GM23338 (cell line): ENCODE measurements at regions not wholly inside any gene's neighbourhood (a gene's known extent, or its start where the extent isn't known, plus 50 kb on each side); places are given as distances from the start of the nearest gene placed in this dataset.

Experiments used
- ATAC-seq: fragments of 200-7000 bp; cut with Tn5 transposase; 3 replicates; pipeline ENCODE4 v1.9.1; 2020
- DNase-seq: peaks from one replicate; pipeline ENCODE4 v3.0.0-alpha.2; 2015; ENCODE audit warnings: low spot score
- H2AFZ ChIP-seq: fragments of 200-600 bp; sonication (generic); 2 replicates; pipeline ENCODE4 v1.8.0; 2016; ENCODE audit warnings: antibody characterized with exemption, mild to moderate bottlenecking, moderate library complexity
- H3F3A ChIP-seq: fragments of 200-600 bp; sonication (generic); replicated peaks from 2 replicates; pipeline ENCODE4 v1.8.0; 2017; ENCODE audit warnings: antibody characterized with exemption, mixed run types, low read depth
- H3K27ac ChIP-seq: fragments of 200-600 bp; sonication (generic); 2 replicates; pipeline ENCODE4 v1.6.1; 2016; ENCODE audit warnings: low read depth
- H3K27me3 ChIP-seq: fragments of 200-600 bp; sonication (generic); 2 replicates; pipeline ENCODE4 v1.8.0; 2016; ENCODE audit warnings: mild to moderate bottlenecking, mixed run types, moderate library complexity; ENCODE audit not compliant: insufficient read depth
- H3K36me3 ChIP-seq: fragments of 200-600 bp; sonication (generic); 2 replicates; pipeline ENCODE4 v1.8.0; 2016; ENCODE audit warnings: mild to moderate bottlenecking; ENCODE audit not compliant: insufficient read depth
- H3K4me1 ChIP-seq: fragments of 200-600 bp; sonication (generic); 2 replicates; pipeline ENCODE4 v1.8.0; 2016; ENCODE audit warnings: mild to moderate bottlenecking, moderate library complexity; ENCODE audit not compliant: insufficient read depth
- H3K4me2 ChIP-seq: fragments of 200-600 bp; sonication (generic); 2 replicates; pipeline ENCODE4 v1.7.1; 2017; ENCODE audit warnings: mixed run types
- H3K4me3 ChIP-seq: fragments of 200-600 bp; sonication (generic); 2 replicates; pipeline ENCODE4 v1.6.1; 2016; ENCODE audit warnings: mixed run types
- H3K79me2 ChIP-seq: fragments of 200-600 bp; sonication (generic); replicated peaks from 2 replicates; pipeline ENCODE4 v1.8.0; 2017; ENCODE audit warnings: mild to moderate bottlenecking; ENCODE audit not compliant: insufficient read depth
- H3K9me2 ChIP-seq: fragments of 200-600 bp; sonication (generic); 2 replicates; pipeline ENCODE4 v1.8.0; 2017; ENCODE audit not compliant: insufficient read depth
- H4K20me1 ChIP-seq: fragments of 200-600 bp; sonication (generic); replicated peaks from 2 replicates; pipeline ENCODE4 v1.8.0; 2017; ENCODE audit warnings: mild to moderate bottlenecking; ENCODE audit not compliant: insufficient read depth
- H3K27ac Mint-ChIP-seq: 2 replicates; pipeline ENCODE4 v1.8.0; 2020; ENCODE audit warnings: inconsistent platforms, mild to moderate bottlenecking, moderate library complexity, mixed read lengths
- H3K27me3 Mint-ChIP-seq: 3 replicates; pipeline ENCODE4 v1.8.0; 2022; ENCODE audit warnings: low read depth, mild to moderate bottlenecking, moderate library complexity, mixed read lengths, inconsistent platforms; ENCODE audit not compliant: insufficient read depth, poor library complexity
- H3K36me3 Mint-ChIP-seq: 3 replicates; pipeline ENCODE4 v1.8.0; 2021; ENCODE audit warnings: low read depth, mild to moderate bottlenecking, inconsistent platforms, moderate library complexity, mixed read lengths
- H3K4me1 Mint-ChIP-seq: 3 replicates; pipeline ENCODE4 v1.8.0; 2020; ENCODE audit warnings: mild to moderate bottlenecking, inconsistent platforms, mixed read lengths
- H3K4me3 Mint-ChIP-seq: 3 replicates; pipeline ENCODE4 v1.8.0; 2021; ENCODE audit warnings: moderate library complexity, mild to moderate bottlenecking, inconsistent platforms, mixed read lengths
- H3K9me3 Mint-ChIP-seq: 3 replicates; pipeline ENCODE4 v1.8.0; 2020; ENCODE audit warnings: moderate library complexity, mild to moderate bottlenecking, inconsistent platforms, mixed read lengths
- ETS1 ChIP-seq: IDR thresholded peaks from 2 replicates; pipeline ENCODE4 v1.6.1; 2016; ENCODE audit warnings: antibody characterized with exemption
- EZH2 ChIP-seq: fragments of 200-600 bp; sonication (generic); IDR thresholded peaks from one replicate; pipeline ENCODE4 v1.8.0; 2017; ENCODE audit warnings: antibody characterized with exemption, mild to moderate bottlenecking, low read depth; ENCODE audit not compliant: unreplicated experiment
- EZH2phosphoT487 ChIP-seq: fragments of 200-600 bp; sonication (generic); IDR thresholded peaks from one replicate; pipeline ENCODE4 v1.8.1; 2018; ENCODE audit warnings: antibody characterized with exemption; ENCODE audit not compliant: unreplicated experiment
- REST ChIP-seq: IDR thresholded peaks from one replicate; pipeline ENCODE4 v1.6.1; 2018; ENCODE audit warnings: antibody characterized with exemption; ENCODE audit not compliant: unreplicated experiment
- STAT1 ChIP-seq: IDR thresholded peaks from one replicate; pipeline ENCODE4 v1.6.1; 2016; ENCODE audit warnings: antibody characterized with exemption; ENCODE audit not compliant: unreplicated experiment
- ZNF114 ChIP-seq: fragments of 250-450 bp; sonication (Bioruptor Pico); IDR thresholded peaks from 2 replicates; pipeline ENCODE4 v1.5.0; 2020; ENCODE audit warnings: mild to moderate bottlenecking, moderate library complexity
- ZNF331 ChIP-seq: fragments of 250-450 bp; sonication (Bioruptor Pico); IDR thresholded peaks from 2 replicates; pipeline ENCODE4 v1.5.0; 2020; ENCODE audit warnings: low read depth, mild to moderate bottlenecking, moderate library complexity
- TF ChIP-seq, protein P1 (sequence below), 2 experiments: fragments of 200-600 bp in 1 of 2; sonication (generic) in 1 of 2; conservative IDR thresholded peaks; 2 replicates each; pipeline versions ENCODE4 v1.5.1 to v1.6.1; 2016 to 2017; ENCODE audit warnings: antibody characterized with exemption in 2 of 2, low read depth in 2 of 2, mild to moderate bottlenecking in 2 of 2, moderate library complexity in 1 of 2

GRCh38 chr6:104010897-104011296, 848.8 kb downstream of the HACE1 start (continued):
- no peak for TF ChIP-seq ETS1
- TF ChIP-seq EZH2 = no peak
- no peak for TF ChIP-seq EZH2phosphoT487
- TF ChIP-seq STAT1 = no peak
- TF ChIP-seq REST = no peak
- TF ChIP-seq ZNF114 (CRISPR knock-in tag) = no peak
- no peak for TF ChIP-seq ZNF331

GRCh38 chr6:104003803-104004516, 855.8 kb downstream of the HACE1 start:
- no peak overlapping the region for H3K4me2 ChIP-seq
- no peaks in the 10 kb centered on the region for H3K79me2 ChIP-seq
- H3K9me2 ChIP-seq = no peaks in the 10 kb centered on the region
- H3K4me3 ChIP-seq = no peak overlapping the region
- H3K4me1 Mint-ChIP-seq = no peaks in the 10 kb centered on the region
- no peak overlapping the region for H3K27ac Mint-ChIP-seq
- H3K27ac ChIP-seq = no peak overlapping the region
- H4K20me1 ChIP-seq = no peaks in the 10 kb centered on the region
- no peaks in the 10 kb centered on the region for H3K36me3 Mint-ChIP-seq
- ATAC-seq (peak; percentile 73), DNase-seq (peak; percentile 68)
- H3K27me3 Mint-ChIP-seq = no peaks in the 10 kb centered on the region
- no peak overlapping the region for H2AFZ ChIP-seq
- H3K27me3 ChIP-seq = no peaks in the 10 kb centered on the region
- no peaks in the 10 kb centered on the region for H3F3A ChIP-seq
- H3K36me3 ChIP-seq = no peaks in the 10 kb centered on the region
- TF ChIP-seq EZH2 (no peak), EZH2phosphoT487 (no peak), REST (no peak)
- TF ChIP-seq, protein P1, sequence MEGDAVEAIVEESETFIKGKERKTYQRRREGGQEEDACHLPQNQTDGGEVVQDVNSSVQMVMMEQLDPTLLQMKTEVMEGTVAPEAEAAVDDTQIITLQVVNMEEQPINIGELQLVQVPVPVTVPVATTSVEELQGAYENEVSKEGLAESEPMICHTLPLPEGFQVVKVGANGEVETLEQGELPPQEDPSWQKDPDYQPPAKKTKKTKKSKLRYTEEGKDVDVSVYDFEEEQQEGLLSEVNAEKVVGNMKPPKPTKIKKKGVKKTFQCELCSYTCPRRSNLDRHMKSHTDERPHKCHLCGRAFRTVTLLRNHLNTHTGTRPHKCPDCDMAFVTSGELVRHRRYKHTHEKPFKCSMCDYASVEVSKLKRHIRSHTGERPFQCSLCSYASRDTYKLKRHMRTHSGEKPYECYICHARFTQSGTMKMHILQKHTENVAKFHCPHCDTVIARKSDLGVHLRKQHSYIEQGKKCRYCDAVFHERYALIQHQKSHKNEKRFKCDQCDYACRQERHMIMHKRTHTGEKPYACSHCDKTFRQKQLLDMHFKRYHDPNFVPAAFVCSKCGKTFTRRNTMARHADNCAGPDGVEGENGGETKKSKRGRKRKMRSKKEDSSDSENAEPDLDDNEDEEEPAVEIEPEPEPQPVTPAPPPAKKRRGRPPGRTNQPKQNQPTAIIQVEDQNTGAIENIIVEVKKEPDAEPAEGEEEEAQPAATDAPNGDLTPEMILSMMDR (conservative IDR thresholded peaks at IDR 0.05; ENCODE audit: low read depth in 2 of 2) = peak; percentile 52 to 58
- H3K4me3 Mint-ChIP-seq = no peak overlapping the region
- no peaks in the 10 kb centered on the region for H3K9me3 Mint-ChIP-seq
- no peaks in the 10 kb centered on the region for H3K4me1 ChIP-seq
